Heart left ventricle (tissue), 16 donors: ENCODE measurements at regions not wholly inside any gene's neighbourhood (a gene's known extent, or its start where the extent isn't known, plus 50 kb on each side); places are given as distances from the start of the nearest gene placed in this dataset.

ENCODE experiments used
- ATAC-seq, 4 donors: fragments of 200-7000 bp; cut with Tn5 transposase; one replicate each; pipeline ENCODE4 v1.9.1; 2020 to 2022; ENCODE audit warnings: moderate library complexity in 4 of 4, mild to moderate bottlenecking in 3 of 4, moderate number of reproducible peaks in 1 of 4
- DNase-seq, 5 donors: peaks; one replicate each; pipeline ENCODE4 v3.0.0-alpha.2; 2020
- H3K27ac ChIP-seq, 12 donors: fragments of 200-600 bp; sonication (generic) in 4 of 12; one replicate each; pipeline versions ENCODE4 v1.5.0 to v1.8.0; 2016 to 2022; ENCODE audit warnings: mild to moderate bottlenecking in 2 of 12
- H3K27me3 ChIP-seq, 9 donors: fragments of 200-600 bp; sonication (generic) in 2 of 9; one replicate each; pipeline versions ENCODE4 v1.5.1 to v1.8.0; 2016 to 2022; ENCODE audit warnings: mild to moderate bottlenecking in 3 of 9
- H3K36me3 ChIP-seq, 9 donors: fragments of 200-600 bp; sonication (generic) in 2 of 9; one replicate each; pipeline versions ENCODE4 v1.5.0 to v1.8.0; 2018 to 2022; ENCODE audit warnings: mild to moderate bottlenecking in 2 of 9
- H3K4me1 ChIP-seq, 12 donors: fragments of 200-600 bp; sonication (generic) in 4 of 12; one replicate each; pipeline versions ENCODE4 v1.5.0 to v1.8.0; 2016 to 2022; ENCODE audit warnings: mild to moderate bottlenecking in 3 of 12
- H3K4me3 ChIP-seq, 12 donors: fragments of 200-600 bp; sonication (generic) in 4 of 12; one replicate each; pipeline versions ENCODE4 v1.5.0 to v1.8.0; 2017 to 2022; ENCODE audit warnings: mild to moderate bottlenecking in 9 of 12, moderate library complexity in 4 of 12
- H3K9me3 ChIP-seq, 12 donors: fragments of 200-600 bp; sonication (generic) in 4 of 12; one replicate each; pipeline versions ENCODE4 v1.5.0 to v1.8.0; 2016 to 2022; ENCODE audit warnings: mild to moderate bottlenecking in 1 of 12
- POLR2A ChIP-seq, 2 donors: fragments of 450-650 bp; IDR thresholded peaks; one replicate each; pipeline ENCODE4 v1.6.1; 2017; ENCODE audit warnings: antibody characterized with exemption in 2 of 2, mild to moderate bottlenecking in 2 of 2, moderate library complexity in 2 of 2
- WGBS, 4 donors: extraction: QIAGEN DNeasy Blood & Tissue Kit in 2 of 4; methylation state at CpG; one replicate each; pipeline versions ENCODE4 v1.1.5 to v1.1.7; 2013 to 2018; 5-methylcytosine and 5-hydroxymethylcytosine counted together
- intact Hi-C, 10 donors: fragments of 100-400 bp; cut with DNase I; formaldehyde crosslinking; loops; one replicate each; pipeline versions ENCODE4 v1.11.1 to v1.14.2; 2022
- TF ChIP-seq, protein P1 (sequence below), 12 donors: fragments of 200-600 bp; sonication (generic) in 4 of 12; IDR thresholded peaks; one replicate each; pipeline versions ENCODE4 v1.5.0 to v1.8.0; 2018 to 2022; ENCODE audit warnings: antibody characterized with exemption in 12 of 12, mild to moderate bottlenecking in 5 of 12
- donor health status: ischemic (EF 13 %, LVEDD 7.1; RV severe dilation, severe dysfunction).
- donor health status: healthy with polysubstance abuse.
- donor health status: DM: no; HTN: yes; CAD: no.
- donor health status: DM: no; HTN: no; CAD: no.
- donor health status: ischemic (EF 25% LVEDD 6.9; RV normal size, moderate dysfunction).
- donor health status: ischemic (EF 25% LVEDD 5.7; RV mildly dilated, moderate dysfunction).
- donor health status: healthy.
- donor health status: DM: yes; HTN: yes; CAD: no.
- donor health status: ischemic (EF 35%, LVEDD 5.7; RV mildly dilated, moderate dysfunction).
- donor health status: nonischemic (EF 11% LVEDD 7.7; RV severe dilation, severe dysfunction).
- donor health status: DM: yes; HTN: yes; CAD: no.
- donor health status: PGD.
- donor health status: ischemic (EF 29% LVEDD 5.4; RV normal size, mild dysfunction).
- donor health status: nonischemic (EF 23%, LVEDD 6.1; RV moderate dilation, normal function).

DNA sequence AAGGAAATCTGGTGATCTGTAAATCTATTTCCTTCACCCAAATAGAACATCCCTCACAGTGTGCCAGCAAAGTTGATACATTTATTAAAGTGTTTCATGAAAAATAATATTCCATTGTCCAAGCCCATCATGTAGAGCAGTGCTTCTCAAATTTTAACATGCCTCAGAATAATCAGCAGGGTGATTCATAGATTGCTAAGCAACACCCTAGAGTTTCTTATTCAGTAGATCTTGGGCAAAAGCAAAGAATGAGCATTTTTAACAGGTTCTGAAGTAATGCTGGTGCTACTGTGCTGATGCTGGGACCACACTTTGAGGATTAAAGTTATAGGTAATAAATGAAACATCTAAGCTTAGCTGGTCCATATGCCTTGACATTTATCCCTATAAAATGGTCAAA is 210.5 kb downstream of the ZIC4 start:
- DNase-seq = no peak
- H3K27ac ChIP-seq = no peak overlapping the region
- intact Hi-C loops = loop anchor here in 2 of 10 donors (10.0 kb wide), 2 partner anchors 451 to 551 kb away; no protein-coding TSS in a partner anchor

GRCh38 chr3:147191795-147192385 is 214.5 kb downstream of the ZIC4 start:
- H3K27me3 ChIP-seq = no peaks in the 10 kb centered on the region
- no peak for TF ChIP-seq POLR2A (IDR thresholded peaks at IDR 0.05)
- TF ChIP-seq, protein P1, sequence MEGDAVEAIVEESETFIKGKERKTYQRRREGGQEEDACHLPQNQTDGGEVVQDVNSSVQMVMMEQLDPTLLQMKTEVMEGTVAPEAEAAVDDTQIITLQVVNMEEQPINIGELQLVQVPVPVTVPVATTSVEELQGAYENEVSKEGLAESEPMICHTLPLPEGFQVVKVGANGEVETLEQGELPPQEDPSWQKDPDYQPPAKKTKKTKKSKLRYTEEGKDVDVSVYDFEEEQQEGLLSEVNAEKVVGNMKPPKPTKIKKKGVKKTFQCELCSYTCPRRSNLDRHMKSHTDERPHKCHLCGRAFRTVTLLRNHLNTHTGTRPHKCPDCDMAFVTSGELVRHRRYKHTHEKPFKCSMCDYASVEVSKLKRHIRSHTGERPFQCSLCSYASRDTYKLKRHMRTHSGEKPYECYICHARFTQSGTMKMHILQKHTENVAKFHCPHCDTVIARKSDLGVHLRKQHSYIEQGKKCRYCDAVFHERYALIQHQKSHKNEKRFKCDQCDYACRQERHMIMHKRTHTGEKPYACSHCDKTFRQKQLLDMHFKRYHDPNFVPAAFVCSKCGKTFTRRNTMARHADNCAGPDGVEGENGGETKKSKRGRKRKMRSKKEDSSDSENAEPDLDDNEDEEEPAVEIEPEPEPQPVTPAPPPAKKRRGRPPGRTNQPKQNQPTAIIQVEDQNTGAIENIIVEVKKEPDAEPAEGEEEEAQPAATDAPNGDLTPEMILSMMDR (IDR thresholded peaks at IDR 0.05) = peak; percentile 49 to 72 (median 68)
- no peak overlapping the region for H3K27ac ChIP-seq
- H3K9me3 ChIP-seq = peaks cover 0 to 7% (median 0%) of the 10 kb centered on the region in 12 donors
- H3K4me3 ChIP-seq = no peak overlapping the region
- no peaks in the 10 kb centered on the region for H3K36me3 ChIP-seq
- no peak for DNase-seq
- intact Hi-C loops = loop anchor here in 9 of 10 donors (5.0 to 10.0 kb wide), 4 partner anchors 375 to 547 kb away; no protein-coding TSS in a partner anchor
- 58 to 75% (median 59%) methylated on average over 2 of the region's 2 CpGs for WGBS, 4 donors
- ATAC-seq = no peak
- no peaks in the 10 kb centered on the region for H3K4me1 ChIP-seq

More for the DNA sequence above, 210.5 kb downstream of the ZIC4 start:
- TF ChIP-seq, protein P1 (IDR thresholded peaks at IDR 0.05) = no peak
- TF ChIP-seq POLR2A (IDR thresholded peaks at IDR 0.05) = no peak
- Histone ChIP-seq H3K4me1 (no peaks in the 10 kb centered on the region), H3K27me3 (no peaks in the 10 kb centered on the region), H3K4me3 (no peak overlapping the region), H3K36me3 (no peaks in the 10 kb centered on the region), H3K9me3 (peaks cover 0 to under 1% (median 0%) of the 10 kb centered on the region in 12 donors)
- no peak for ATAC-seq

DNA sequence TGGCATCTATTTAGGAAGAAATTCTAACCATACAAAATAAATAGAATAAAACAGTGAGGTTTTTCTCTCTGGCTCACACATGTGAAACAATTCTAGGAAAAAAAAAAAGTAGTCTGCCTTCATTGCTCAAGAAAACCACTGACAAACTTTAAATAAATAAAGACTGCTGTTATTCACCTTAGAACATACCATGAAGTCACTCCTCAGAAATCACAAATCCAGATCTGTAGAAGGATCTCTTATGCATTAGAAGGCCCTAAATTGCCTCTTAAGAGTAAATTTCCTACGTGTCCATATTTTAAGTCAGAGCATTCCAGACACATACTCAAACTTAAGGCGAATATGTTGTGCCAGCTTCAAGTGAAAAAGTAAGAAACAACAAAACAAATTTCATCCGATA is 217.3 kb downstream of the ZIC4 start:
- H3K27me3 ChIP-seq = no peaks in the 10 kb centered on the region
- H3K4me1 ChIP-seq = no peaks in the 10 kb centered on the region
- TF ChIP-seq, protein P1 (IDR thresholded peaks at IDR 0.05) = no peak
- TF ChIP-seq POLR2A (IDR thresholded peaks at IDR 0.05) = no peak
- intact Hi-C loops = loop anchor here in 1 of 10 donors (10.0 kb wide), 1 partner anchor 374 kb away; no protein-coding TSS in a partner anchor
- DNase-seq (no peak), ATAC-seq (no peak)
- no peak overlapping the region for H3K4me3 ChIP-seq
- no peaks in the 10 kb centered on the region for H3K36me3 ChIP-seq
- peaks cover 0 to 7% (median 0%) of the 10 kb centered on the region in 12 donors for H3K9me3 ChIP-seq
- 58 to 83% (median 70%) methylated on average over 3 of the region's 3 CpGs for WGBS, 4 donors
- no peak overlapping the region for H3K27ac ChIP-seq

- H3K27me3 ChIP-seq = no peaks in the 10 kb centered on the region
- H3K9me3 ChIP-seq = peaks cover 0 to 7% (median 0%) of the 10 kb centered on the region in 12 donors
- intact Hi-C loops = loop anchor here in 1 of 10 donors (10.0 kb wide), 1 partner anchor 373 kb away; no protein-coding TSS in a partner anchor
- H3K27ac ChIP-seq = no peak overlapping the region
- ATAC-seq (no peak), DNase-seq (no peak)
- TF ChIP-seq, protein P1 (IDR thresholded peaks at IDR 0.05) = no peak
- TF ChIP-seq POLR2A (IDR thresholded peaks at IDR 0.05) = no peak
- H3K36me3 ChIP-seq = no peaks in the 10 kb centered on the region
- H3K4me1 ChIP-seq = no peaks in the 10 kb centered on the region
- no peak overlapping the region for H3K4me3 ChIP-seq
- WGBS, 4 donors = 72 to 80% (median 77%) methylated on average over 3 of the region's 3 CpGs
These were observed 218.7 kb downstream of the ZIC4 start for GRCh38 chr3:147187687-147188086.
